Gastrocnemius medialis (tissue), 4 donors: ENCODE measurements at regions not wholly inside any gene's neighbourhood (a gene's known extent, or its start where the extent isn't known, plus 50 kb on each side); places are given as distances from the start of the nearest gene placed in this dataset.
"Not testable (repeated sequence)": the region's sequence is repeated elsewhere in the genome, so short reads cannot be mapped to it uniquely, and the experiment has no call there.

Experiments
- ATAC-seq, 2 donors: fragments of 150-250 bp; one replicate each; pipeline ENCODE4 v1.9.1; 2016
- DNase-seq, 2 donors: peaks; one replicate each; pipeline ENCODE4 v3.0.0-alpha.2; 2019
- H3K27ac ChIP-seq, 4 donors: fragments of 200-600 bp; sonication (generic); 1 replicate in 1 of 4; 2 replicates in 3 of 4; pipeline ENCODE4 v1.5.1; 2016 to 2018; ENCODE audit warnings: mild to moderate bottlenecking in 2 of 4, moderate library complexity in 1 of 4
- H3K27me3 ChIP-seq, 3 donors: fragments of 200-600 bp; sonication (generic) in 2 of 3; 1 replicate in 1 of 3; 2 replicates in 2 of 3; pipeline versions ENCODE4 v1.5.1 to v1.6.0; 2016 to 2019; ENCODE audit warnings: mild to moderate bottlenecking in 1 of 3, moderate library complexity in 1 of 3
- H3K36me3 ChIP-seq, 2 donors: fragments of 200-600 bp; sonication (generic) in 1 of 2; one replicate each; pipeline ENCODE4 v1.5.1; 2017 to 2018
- H3K4me1 ChIP-seq, 2 donors: fragments of 200-600 bp; sonication (generic) in 1 of 2; one replicate each; pipeline ENCODE4 v1.5.1; 2016 to 2017; ENCODE audit warnings: mild to moderate bottlenecking in 2 of 2
- H3K4me3 ChIP-seq, 4 donors: fragments of 200-600 bp; sonication (generic) in 3 of 4; 1 replicate in 1 of 4; 2 replicates in 3 of 4; pipeline ENCODE4 v1.5.1; 2016 to 2019; ENCODE audit warnings: mild to moderate bottlenecking in 2 of 4
- H3K9me3 ChIP-seq, 3 donors: fragments of 200-600 bp; sonication (generic) in 2 of 3; 1 replicate in 1 of 3; 2 replicates in 2 of 3; pipeline ENCODE4 v1.5.1; 2016 to 2019
- POLR2A ChIP-seq, 2 donors: fragments of 450-650 bp; IDR thresholded peaks; one replicate each; pipeline ENCODE4 v1.6.1; 2017; ENCODE audit warnings: antibody characterized with exemption in 2 of 2, mild to moderate bottlenecking in 2 of 2, moderate library complexity in 2 of 2
- in situ Hi-C, 4 donors: fragments of 200-750 bp; cut with MboI; loops; one replicate each; pipeline versions ENCODE4 v1.15.0 to v1.8.0; 2017; ENCODE audit warnings: low sequenced_read_pairs in 4 of 4
- intact Hi-C: fragments of 100-400 bp; cut with DNase I; formaldehyde crosslinking; loops from one replicate; pipeline ENCODE4 v1.15.1; 2023; ENCODE audit warnings: low total_unique reads
- TF ChIP-seq, protein P1 (sequence below), 5 experiments: fragments of 450-650 bp in 3 of 5; fragments of 200-600 bp in 2 of 5; sonication (generic) in 2 of 5; IDR thresholded peaks in 4 of 5; conservative IDR thresholded peaks in 1 of 5; 1 replicate in 4 of 5; 2 replicates in 1 of 5; pipeline ENCODE4 v1.5.1; 2016 to 2019; ENCODE audit warnings: antibody characterized with exemption in 5 of 5, mild to moderate bottlenecking in 3 of 5, moderate library complexity in 3 of 5

DNA sequence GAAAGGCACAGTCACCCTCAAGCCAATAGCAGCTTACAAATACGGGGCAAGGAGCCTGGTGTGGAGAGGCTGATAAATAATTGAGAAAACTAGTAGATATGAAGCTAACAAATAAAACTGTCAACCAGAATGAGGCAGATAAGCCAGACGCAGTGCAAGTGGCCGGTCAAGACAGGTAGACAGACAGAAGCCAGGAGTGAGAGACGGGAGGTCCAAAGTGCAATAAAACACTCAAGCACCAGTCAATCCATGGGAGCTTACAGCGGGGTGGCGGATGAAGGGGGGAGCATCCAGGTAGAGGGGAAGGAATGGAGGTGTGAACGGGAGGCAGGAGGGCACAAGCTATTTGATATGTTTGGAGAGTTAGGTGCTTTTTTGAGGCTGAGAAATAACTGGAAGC is 193.1 kb downstream of the FOXD4L6 start:
- Histone ChIP-seq H3K9me3 (peaks cover 0 to 11% (median 3%) of the 10 kb centered on the region in 3 donors), H3K27me3 (no peaks in the 10 kb centered on the region), H3K4me1 (no peaks in the 10 kb centered on the region), H3K36me3 (no peaks in the 10 kb centered on the region), H3K27ac (no peak overlapping the region), H3K4me3 (no peak overlapping the region)
- ATAC-seq (no peak), DNase-seq (no peak)
- in situ Hi-C loops = no loop called here
- intact Hi-C loops = no loop called here
- TF ChIP-seq, protein P1, sequence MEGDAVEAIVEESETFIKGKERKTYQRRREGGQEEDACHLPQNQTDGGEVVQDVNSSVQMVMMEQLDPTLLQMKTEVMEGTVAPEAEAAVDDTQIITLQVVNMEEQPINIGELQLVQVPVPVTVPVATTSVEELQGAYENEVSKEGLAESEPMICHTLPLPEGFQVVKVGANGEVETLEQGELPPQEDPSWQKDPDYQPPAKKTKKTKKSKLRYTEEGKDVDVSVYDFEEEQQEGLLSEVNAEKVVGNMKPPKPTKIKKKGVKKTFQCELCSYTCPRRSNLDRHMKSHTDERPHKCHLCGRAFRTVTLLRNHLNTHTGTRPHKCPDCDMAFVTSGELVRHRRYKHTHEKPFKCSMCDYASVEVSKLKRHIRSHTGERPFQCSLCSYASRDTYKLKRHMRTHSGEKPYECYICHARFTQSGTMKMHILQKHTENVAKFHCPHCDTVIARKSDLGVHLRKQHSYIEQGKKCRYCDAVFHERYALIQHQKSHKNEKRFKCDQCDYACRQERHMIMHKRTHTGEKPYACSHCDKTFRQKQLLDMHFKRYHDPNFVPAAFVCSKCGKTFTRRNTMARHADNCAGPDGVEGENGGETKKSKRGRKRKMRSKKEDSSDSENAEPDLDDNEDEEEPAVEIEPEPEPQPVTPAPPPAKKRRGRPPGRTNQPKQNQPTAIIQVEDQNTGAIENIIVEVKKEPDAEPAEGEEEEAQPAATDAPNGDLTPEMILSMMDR (IDR thresholded peaks at IDR 0.05 in 4 of 5, conservative IDR thresholded peaks at IDR 0.05 in 1 of 5) = no peak
- no peak for TF ChIP-seq POLR2A (IDR thresholded peaks at IDR 0.05)

DNA sequence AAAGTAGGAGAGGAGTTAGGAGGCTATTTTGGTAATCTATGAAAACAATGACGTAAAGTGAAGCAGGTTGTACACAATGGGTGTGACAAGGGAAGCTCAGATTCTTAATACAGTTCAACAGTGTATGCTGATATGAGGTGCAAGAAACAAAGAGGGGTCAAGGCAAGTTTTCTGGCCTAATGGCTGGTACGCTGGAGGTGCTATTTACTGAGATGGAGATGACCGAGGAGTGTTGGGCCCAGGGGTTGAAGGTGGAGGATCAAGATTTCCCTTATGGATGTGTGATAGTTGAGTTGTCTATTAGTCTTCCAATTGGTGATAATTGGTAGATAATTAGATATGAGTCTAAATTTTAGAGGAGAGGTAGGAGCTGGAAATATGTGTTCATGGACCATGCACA is 194.0 kb downstream of the FOXD4L6 start:
- H3K36me3 ChIP-seq, ATAC-seq, DNase-seq, H3K4me1 ChIP-seq, H3K4me3 ChIP-seq, H3K27me3 ChIP-seq, H3K27ac ChIP-seq, in situ Hi-C loops: not testable (repeated sequence)
- H3K9me3 ChIP-seq = peaks cover 0 to 18% (median 3%) of the 10 kb centered on the region in 3 donors
- intact Hi-C loops = loop anchor here (5.0 kb wide), 1 partner anchor 37 kb away; no protein-coding TSS in a partner anchor

DNA sequence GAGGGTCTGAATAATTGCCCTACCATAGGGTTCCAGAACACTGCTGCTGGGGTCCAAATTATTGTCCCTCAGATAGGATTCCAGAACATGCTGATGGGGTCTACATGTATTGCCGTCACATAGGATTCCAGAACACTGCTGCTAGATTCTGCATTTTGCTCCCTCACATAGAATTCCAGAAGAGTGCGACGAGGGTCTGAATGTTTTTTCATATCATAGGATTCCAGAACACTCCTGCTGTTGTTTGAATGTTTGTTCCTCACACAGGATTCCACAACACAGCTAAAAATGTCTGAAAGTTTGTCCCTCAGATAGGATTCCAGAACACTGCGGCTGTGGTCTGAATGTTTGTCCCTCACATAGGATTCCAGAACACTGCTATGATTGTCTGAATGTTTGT is 198.1 kb downstream of the FOXD4L6 start:
- intact Hi-C loops = loop anchor here (5.0 kb wide), 1 partner anchor 33 kb away; no protein-coding TSS in a partner anchor
- H3K4me1 ChIP-seq, in situ Hi-C loops, H3K4me3 ChIP-seq, H3K27me3 ChIP-seq, DNase-seq, H3K27ac ChIP-seq, H3K36me3 ChIP-seq, ATAC-seq: not testable (repeated sequence)
- H3K9me3 ChIP-seq = peaks cover 4 to 51% (median 24%) of the 10 kb centered on the region in 3 donors

DNA sequence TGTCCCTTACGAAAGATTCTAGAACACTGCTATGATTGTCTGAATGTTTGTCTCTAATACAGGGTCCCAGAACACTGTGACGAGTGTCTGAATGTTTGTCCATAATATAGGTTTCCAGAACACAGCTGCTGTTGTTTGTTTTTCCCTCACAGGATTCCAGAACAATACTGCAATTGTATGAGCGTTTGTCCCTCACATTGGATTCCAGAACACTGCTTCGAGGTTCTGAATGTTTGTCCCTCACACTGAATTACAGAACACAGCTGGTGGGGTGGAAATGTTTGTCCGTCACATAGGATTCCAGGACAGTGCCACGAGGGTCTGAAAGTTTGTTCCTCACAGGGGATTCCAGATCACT is 199.0 kb downstream of the FOXD4L6 start:
- intact Hi-C loops, in situ Hi-C loops, H3K27me3 ChIP-seq, H3K27ac ChIP-seq, H3K4me3 ChIP-seq, H3K36me3 ChIP-seq, DNase-seq, ATAC-seq, H3K4me1 ChIP-seq: not testable (repeated sequence)
- H3K9me3 ChIP-seq = peaks cover 4 to 55% (median 25%) of the 10 kb centered on the region in 3 donors

DNA sequence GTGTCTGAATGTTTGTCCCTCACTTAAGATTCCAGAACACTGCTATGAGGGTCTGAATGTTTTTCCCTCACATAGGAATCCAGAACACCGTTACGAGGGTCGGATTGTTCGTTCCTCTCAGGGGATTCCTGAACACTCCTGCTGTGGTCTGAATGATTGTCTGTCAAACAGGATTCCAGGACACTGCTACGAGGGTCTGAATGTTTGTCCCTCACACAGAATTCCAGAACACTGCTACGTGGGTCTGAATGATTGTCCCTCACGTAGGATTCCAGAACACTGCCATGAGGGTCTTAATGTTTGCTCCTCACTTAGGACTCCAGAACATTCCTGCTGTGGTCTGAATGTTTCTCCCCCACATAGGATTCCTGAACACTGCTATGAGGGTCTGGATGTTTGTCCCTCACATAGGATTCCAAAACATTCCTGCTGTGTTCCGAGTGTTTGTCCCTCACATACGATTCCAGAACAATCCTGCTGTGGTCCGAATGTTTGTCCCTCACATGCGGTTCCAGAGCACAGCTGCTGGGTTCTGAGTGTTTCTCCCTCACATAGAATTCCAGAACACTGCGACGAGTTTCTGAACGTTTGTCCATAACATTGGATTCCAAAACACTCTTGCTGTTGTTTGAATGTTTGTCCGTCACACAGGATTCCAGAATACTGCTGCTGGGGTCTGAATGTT is 199.5 kb downstream of the FOXD4L6 start:
- peaks cover 4 to 54% (median 25%) of the 10 kb centered on the region in 3 donors for H3K9me3 ChIP-seq
- ATAC-seq (no peak), DNase-seq (no peak)
- no peaks in the 10 kb centered on the region for H3K27me3 ChIP-seq
- no peaks in the 10 kb centered on the region for H3K36me3 ChIP-seq
- in situ Hi-C loops = no loop called here
- no peaks in the 10 kb centered on the region for H3K4me1 ChIP-seq
- intact Hi-C loops = no loop called here
- no peak for TF ChIP-seq POLR2A (IDR thresholded peaks at IDR 0.05)
- TF ChIP-seq, protein P1 (IDR thresholded peaks at IDR 0.05 in 4 of 5, conservative IDR thresholded peaks at IDR 0.05 in 1 of 5) = no peak
- H3K27ac ChIP-seq = no peak overlapping the region
- H3K4me3 ChIP-seq = peak overlapping the region in 1 of 4 donors; percentile 3

DNA sequence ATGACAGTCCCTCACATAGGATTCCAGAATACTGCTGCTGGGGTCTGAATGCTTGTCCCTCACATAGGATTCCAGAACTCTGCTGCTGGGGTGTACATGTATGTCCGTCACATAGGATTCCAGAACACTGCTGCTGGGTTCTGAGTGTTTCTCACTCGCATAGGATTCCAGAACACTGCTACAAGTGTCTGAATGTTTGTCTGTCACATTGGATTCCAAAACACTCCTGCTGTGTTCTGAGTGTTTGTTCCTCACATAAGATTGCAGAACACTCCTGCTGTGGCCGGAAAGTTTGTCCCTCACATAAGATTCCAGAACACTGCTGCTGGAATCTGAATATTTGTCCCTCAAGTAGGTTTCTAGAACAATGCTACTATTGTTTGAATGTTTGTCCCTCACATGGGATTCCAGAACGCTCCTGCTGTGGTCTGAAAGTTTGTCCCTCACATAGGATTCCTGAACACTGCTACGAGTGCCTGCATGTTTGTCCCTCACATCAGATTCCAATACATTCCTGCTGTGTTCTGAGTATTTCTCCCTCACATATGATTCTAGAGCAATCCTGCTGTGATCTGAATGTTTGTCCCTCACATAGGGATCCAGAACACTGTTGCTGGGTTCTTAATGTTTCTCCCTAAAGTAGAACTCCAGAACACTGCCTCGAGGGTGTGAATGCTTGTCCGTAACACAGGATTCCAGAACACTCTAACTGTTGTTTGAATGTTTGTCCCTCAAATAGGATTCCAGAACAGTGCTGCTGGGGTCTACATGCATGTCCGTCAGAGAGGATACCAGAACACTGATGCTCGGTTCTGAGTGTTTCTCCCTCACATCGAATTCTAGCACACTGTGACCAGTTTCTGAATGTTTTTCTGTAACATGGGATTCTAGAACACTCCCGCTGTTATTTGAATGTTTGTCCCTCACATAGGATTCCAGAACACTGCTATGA is 200.4 kb downstream of the FOXD4L6 start:
- in situ Hi-C loops = no loop called here
- no peak overlapping the region for H3K27ac ChIP-seq
- ATAC-seq = no peak

More for the DNA sequence above, 200.4 kb downstream of the FOXD4L6 start:
- Histone ChIP-seq H3K27me3 (no peaks in the 10 kb centered on the region), H3K4me3 (no peak overlapping the region), H3K4me1 (no peaks in the 10 kb centered on the region), H3K9me3 (peaks cover 4 to 50% (median 25%) of the 10 kb centered on the region in 3 donors), H3K36me3 (no peaks in the 10 kb centered on the region)
- no peak for DNase-seq
- no peak for TF ChIP-seq POLR2A (IDR thresholded peaks at IDR 0.05)
- TF ChIP-seq, protein P1 (IDR thresholded peaks at IDR 0.05 in 4 of 5, conservative IDR thresholded peaks at IDR 0.05 in 1 of 5) = no peak
- intact Hi-C loops = no loop called here
